HG03439 (cell line): ENCODE measurements at regions not wholly inside any gene's neighbourhood (a gene's known extent, or its start where the extent isn't known, plus 50 kb on each side); places are given as distances from the start of the nearest gene placed in this dataset.

Experiments
- ATAC-seq: cut with Tn5 transposase; IDR thresholded peaks from one replicate; pipeline ENCODE4 v1.9.1; 2021; ENCODE audit warnings: mild to moderate bottlenecking, moderate library complexity; ENCODE audit not compliant: unreplicated experiment

DNA sequence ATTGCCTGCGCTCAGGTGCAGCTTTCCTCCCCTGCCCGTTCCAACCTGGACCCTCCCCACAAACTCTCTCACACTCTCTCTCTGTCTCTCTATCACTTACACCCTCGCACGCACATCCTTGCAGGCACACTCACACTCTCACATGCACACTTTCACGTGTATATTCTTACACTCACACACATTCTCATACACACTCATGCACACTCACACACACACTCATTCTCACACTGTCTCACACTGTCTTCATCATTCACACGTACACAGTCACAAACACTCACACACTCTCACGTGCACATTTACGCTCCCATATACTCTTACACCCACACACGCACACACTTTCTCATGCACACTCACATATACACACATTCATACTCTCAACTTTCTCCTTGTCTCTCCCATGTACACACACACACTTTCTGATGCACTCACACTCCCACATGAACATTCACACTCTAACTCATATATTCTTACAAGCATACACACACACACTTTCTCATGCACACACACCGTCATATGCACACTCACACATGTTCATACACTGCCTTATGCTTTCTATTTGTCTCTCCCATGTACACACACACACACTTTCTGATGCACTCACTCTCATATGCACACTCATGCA is 229.3 kb downstream of the SNX18 start:
- ATAC-seq = no peak

GRCh38 chr5:54746346-54746745 is 228.8 kb downstream of the SNX18 start:
- ATAC-seq = no peak

GRCh38 chr5:54745599-54745998 is 228.0 kb downstream of the SNX18 start:
- ATAC-seq = no peak

- ATAC-seq = peak; percentile 53
Observed at GRCh38 chr5:54743997-54744788, 226.6 kb downstream of the SNX18 start.

GRCh38 chr5:54743581-54743980 is 226.0 kb downstream of the SNX18 start:
- no peak for ATAC-seq

DNA sequence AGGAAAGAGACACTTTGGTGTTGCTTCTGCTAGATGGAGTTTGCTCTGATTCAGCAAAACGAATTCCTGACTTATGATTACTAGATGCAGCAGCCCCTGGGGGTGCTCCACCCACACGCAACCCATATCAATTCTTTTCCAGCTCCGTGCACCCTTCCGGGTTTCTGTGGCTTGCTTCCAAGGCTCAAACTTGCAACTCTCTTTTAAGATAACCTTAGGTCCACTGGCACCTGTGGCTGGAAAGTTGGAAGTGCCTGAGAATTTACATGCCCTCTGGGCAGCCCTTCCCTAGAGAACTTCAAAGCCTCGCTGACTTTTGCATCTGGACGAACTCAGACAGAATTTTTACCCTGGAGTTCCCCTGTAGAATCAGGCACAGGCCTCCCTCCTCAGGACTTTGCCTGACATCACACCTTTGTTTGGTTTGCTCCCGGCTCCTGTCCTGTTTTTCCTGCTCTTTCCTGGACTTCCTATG is 224.9 kb downstream of the SNX18 start:
- ATAC-seq = no peak

DNA sequence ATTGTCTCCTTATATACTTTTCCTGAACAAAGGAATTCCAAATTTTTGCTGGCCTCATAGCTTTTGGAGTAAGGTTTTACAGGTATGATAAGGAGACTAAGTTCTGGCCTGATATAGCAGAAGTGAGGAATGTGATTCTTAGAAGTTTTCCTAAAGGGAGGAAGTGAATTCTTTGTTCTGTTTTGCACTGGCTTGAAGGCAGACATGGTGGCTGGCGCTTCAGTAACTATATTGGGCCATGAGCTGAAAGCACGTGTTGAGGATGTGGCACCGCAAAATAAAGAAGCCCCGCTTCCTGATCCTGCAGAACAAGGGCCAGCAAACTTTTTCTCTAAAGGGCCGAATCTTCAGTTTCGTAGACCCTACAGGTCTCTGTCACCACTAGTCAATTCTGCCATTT is 224.2 kb downstream of the SNX18 start:
- no peak for ATAC-seq

DNA sequence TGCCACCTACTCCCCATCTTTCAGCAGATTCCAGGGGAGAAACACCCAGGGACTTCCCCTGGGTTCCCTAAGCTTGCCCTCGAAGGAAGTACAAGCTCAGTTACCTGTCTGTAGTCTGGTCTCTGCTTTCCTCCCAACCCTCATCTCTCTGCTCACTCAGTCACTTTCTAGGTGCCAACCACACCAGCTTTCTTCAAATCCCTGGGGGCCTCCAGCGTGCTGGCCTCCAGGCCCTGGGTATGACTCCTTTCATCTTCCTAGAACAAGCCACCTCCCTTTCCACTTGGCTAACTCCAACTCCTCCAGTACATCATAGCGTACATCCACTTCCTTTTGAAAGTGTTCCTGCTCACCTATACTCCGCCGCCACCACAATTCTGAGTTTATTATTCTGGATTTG is 222.6 kb downstream of the SNX18 start:
- no peak for ATAC-seq

- no peak for ATAC-seq
Observed at GRCh38 chr5:54739371-54739770, 221.8 kb downstream of the SNX18 start.

- no peak for ATAC-seq
Observed at GRCh38 chr5:54738973-54739367, 221.4 kb downstream of the SNX18 start.

- no peak for ATAC-seq
Observed at GRCh38 chr5:54738118-54738972, 220.8 kb downstream of the SNX18 start.

GRCh38 chr5:54736003-54736797 is 218.6 kb downstream of the SNX18 start:
- ATAC-seq = no peak

DNA sequence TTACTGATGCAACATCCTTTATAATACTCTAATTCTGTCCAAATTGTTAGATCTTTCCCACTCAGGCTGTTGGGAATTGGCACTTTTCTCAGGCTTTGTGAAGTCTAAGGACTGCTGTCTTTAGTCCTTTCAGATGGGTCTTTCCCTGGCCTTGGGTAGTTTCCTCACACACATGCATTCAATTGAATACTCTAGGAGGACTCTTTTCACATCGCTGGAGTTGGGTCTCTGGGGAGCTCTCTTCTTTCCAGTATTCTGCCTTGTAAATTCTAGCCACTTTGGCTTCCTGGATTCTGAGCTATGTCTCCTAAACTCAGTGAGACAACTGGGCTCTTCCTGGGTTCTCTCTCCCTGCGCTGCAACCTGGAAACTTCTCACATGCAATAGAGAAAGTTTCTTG is 215.5 kb downstream of the SNX18 start:
- ATAC-seq = no peak

- no peak for ATAC-seq
Observed at GRCh38 chr5:54732108-54732507, 214.5 kb downstream of the SNX18 start.

GRCh38 chr5:54728588-54728915 is 211.0 kb downstream of the SNX18 start:
- no peak for ATAC-seq

GRCh38 chr5:54727874-54728587 is 210.5 kb downstream of the SNX18 start:
- ATAC-seq = no peak

DNA sequence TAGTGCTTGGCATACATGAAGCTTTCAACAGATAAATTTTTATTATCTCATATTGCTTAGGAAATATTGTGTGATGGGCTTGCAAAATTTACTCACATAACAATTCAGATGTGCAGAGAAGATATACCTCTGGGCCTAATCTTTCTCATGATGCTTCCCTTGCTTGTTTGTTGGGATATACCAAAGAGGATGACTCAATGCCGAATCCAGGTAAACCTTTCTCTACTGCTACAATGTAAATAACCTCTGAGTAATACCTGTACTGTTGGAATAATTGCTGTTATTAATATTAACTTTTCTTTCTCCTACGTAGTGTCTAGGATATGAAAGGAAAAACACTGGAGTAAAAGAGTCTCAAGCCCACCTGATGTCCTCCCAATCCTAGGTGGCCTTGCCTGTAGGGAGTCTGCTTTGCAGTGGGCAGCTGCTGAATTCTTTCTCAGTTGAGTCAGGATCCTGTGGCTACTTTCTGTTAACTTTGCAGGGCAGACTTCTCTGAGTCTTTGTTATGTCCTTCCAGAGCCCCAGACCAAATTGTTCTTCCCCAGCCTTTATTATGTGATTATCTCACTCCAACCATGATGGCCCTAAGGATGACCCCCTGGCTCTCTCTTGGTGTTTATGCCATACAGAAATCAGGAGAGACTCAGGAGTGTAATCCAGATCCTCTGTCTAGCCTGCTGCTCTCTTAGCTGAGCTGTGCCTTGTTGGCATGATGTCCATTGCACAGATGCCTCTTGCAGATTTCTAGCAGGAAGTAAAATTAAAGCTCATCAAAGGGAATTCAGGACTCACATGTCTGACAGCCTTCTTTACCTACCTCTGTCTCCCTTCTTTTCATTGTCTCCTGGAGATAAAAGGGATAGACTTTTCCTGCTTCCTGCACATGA is 208.1 kb downstream of the SNX18 start:
- no peak for ATAC-seq

DNA sequence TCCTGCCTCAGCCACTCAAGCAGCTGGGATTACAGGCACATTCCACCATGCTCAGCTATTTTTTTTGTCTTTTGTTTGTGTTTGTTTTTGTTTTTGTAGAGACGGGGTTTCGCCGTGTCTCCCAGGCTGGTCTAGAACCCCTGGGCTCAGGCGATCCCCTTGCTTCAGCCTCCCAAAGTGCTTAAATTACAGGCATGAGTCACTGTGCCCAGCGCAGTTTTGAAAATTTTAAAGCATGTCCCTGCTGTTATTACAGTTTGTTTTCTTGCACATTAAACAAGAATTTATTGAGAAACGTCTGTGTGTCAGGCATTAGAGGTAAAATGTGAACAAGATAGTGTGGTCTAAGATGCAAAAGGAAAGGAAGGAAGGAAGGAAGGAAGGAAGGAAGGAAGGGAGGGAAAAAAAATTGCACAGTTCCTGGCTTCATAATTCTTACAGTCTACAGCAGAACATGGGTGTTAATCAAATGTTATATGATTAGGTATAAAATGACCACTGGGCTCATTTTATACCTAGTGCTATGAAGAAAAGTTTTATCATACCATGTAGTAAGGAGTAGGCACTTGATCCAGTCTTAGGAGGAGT is 205.4 kb downstream of the SNX18 start:
- ATAC-seq = no peak
